ENCODE measurements at regions not wholly inside any gene's neighbourhood (a gene's known extent, or its start where the extent isn't known, plus 50 kb on each side); places are given as distances from the start of the nearest gene placed in this dataset.

DNA sequence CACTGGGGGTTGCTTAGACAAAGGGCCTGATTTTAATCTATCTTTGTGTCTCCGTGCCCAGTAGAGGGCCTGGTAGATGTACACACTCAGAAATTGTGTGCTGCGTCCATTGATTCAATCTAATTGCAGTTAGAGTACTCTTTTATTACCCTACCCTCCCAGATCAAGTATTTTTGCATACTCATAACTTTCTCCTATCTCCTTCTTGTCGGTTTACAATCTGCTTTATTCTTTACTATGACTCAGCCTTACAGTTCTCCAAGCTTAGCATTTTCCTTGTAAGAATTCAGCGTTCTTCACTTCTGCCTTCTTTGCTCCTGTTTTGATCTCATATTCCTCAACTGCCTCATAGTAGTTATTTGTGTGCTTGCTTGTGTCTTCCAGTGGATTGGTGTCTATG lies 124.5 kb upstream of the ARRDC4 start:
- Histone ChIP-seq H3K79me2 (no peaks in the 10 kb centered on the region), H3K4me3 (no peak overlapping the region), H3K4me2 (no peak overlapping the region), H3K27me3 (no peaks in the 10 kb centered on the region), H3K4me1 (ENCODE audit: insufficient read depth) (no peaks in the 10 kb centered on the region), H3K27ac (no peak overlapping the region), H3K9me3 (ENCODE audit: low read depth) (no peaks in the 10 kb centered on the region), H3K36me3 (replicated peaks; ENCODE audit: insufficient read depth, low read depth) (no peaks in the 10 kb centered on the region), H4K20me1 (ENCODE audit: insufficient read depth, poor library complexity, severe bottlenecking) (no peaks in the 10 kb centered on the region), H2AFZ (no peak overlapping the region), H3K9me2 (replicated peaks; ENCODE audit: insufficient read depth) (no peaks in the 10 kb centered on the region)
- TF ChIP-seq EZH2 (IDR thresholded peaks at IDR 0.05; ENCODE audit: borderline replicate concordance) (no peak), EZH2phosphoT487 (IDR thresholded peaks at IDR 0.05; ENCODE audit: low read depth, severe bottlenecking, unreplicated experiment) (no peak)
- TF ChIP-seq, protein P1, sequence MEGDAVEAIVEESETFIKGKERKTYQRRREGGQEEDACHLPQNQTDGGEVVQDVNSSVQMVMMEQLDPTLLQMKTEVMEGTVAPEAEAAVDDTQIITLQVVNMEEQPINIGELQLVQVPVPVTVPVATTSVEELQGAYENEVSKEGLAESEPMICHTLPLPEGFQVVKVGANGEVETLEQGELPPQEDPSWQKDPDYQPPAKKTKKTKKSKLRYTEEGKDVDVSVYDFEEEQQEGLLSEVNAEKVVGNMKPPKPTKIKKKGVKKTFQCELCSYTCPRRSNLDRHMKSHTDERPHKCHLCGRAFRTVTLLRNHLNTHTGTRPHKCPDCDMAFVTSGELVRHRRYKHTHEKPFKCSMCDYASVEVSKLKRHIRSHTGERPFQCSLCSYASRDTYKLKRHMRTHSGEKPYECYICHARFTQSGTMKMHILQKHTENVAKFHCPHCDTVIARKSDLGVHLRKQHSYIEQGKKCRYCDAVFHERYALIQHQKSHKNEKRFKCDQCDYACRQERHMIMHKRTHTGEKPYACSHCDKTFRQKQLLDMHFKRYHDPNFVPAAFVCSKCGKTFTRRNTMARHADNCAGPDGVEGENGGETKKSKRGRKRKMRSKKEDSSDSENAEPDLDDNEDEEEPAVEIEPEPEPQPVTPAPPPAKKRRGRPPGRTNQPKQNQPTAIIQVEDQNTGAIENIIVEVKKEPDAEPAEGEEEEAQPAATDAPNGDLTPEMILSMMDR (IDR thresholded peaks at IDR 0.05; ENCODE audit: poor library complexity): no peak
- no peak for DNase-seq (ENCODE audit: low spot score)
- 63% methylated on average over 4 of the region's 4 CpGs for WGBS (ENCODE audit: low lambda C conversion rate, missing lambda C conversion rate)

DNA sequence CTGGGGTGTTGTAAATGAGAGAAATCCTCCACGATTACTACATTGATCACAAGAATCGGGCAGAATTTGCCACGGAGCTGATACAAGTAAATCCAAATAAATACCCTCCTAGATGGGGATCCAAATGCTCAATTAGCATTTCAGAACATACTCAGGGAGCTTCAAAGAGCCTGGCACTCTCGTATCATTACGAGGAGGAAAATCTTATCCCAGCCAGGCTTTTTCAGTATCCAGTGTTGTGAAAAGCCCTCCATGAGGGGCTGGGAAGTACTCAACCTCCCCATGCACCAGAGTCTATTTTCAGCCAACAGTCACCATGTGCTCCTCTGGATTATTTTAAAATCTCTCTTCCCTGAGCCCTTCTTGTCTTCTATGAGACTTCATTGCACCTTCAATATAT lies 122.6 kb upstream of the ARRDC4 start:
- Histone ChIP-seq H3K9me3 (ENCODE audit: low read depth) (no peaks in the 10 kb centered on the region), H3K79me2 (no peaks in the 10 kb centered on the region), H3K36me3 (replicated peaks; ENCODE audit: insufficient read depth, low read depth) (no peaks in the 10 kb centered on the region), H3K4me1 (ENCODE audit: insufficient read depth) (no peaks in the 10 kb centered on the region), H4K20me1 (ENCODE audit: insufficient read depth, poor library complexity, severe bottlenecking) (no peaks in the 10 kb centered on the region), H3K27ac (no peak overlapping the region), H3K4me2 (no peak overlapping the region), H3K27me3 (no peaks in the 10 kb centered on the region), H3K9me2 (replicated peaks; ENCODE audit: insufficient read depth) (no peaks in the 10 kb centered on the region), H3K4me3 (no peak overlapping the region), H2AFZ (no peak overlapping the region)
- 70% methylated on average over 5 of the region's 5 CpGs for WGBS (ENCODE audit: low lambda C conversion rate, missing lambda C conversion rate)
- DNase-seq (ENCODE audit: low spot score): no peak
- no peak for TF ChIP-seq EZH2phosphoT487 (IDR thresholded peaks at IDR 0.05; ENCODE audit: low read depth, severe bottlenecking, unreplicated experiment)
- TF ChIP-seq, protein P1 (IDR thresholded peaks at IDR 0.05; ENCODE audit: poor library complexity): no peak
- TF ChIP-seq EZH2 (IDR thresholded peaks at IDR 0.05; ENCODE audit: borderline replicate concordance): no peak

DNA sequence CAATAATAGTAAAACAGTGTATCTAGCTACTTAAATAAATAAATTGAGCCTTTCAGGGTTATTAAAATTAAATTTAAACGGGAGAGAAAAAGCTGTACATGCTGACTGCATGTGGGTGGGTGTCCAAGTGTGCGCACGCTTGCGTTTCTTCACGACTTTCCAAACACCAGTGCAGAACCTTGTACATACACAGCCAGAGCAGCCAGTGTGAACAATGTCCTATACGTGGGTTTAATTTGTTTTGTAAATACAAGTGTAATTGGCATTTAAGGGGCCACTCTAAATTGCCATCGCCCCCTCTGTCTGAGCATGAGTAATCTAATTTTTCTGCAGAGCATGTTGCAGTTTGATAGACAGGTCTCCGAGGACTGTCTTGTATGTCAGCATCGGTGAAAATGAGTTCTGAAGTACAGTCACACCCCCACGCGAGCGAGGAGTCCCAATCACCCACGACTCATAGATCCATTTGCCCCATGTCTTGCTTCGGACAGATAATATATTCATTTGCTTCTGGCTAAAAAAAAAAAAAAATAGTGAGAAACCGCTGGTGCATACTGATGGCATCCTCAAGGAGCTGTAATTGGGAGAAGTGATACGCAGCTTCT lies 121.8 kb upstream of the ARRDC4 start:
- Histone ChIP-seq H3K4me1 (ENCODE audit: insufficient read depth) (no peaks in the 10 kb centered on the region), H3K36me3 (replicated peaks; ENCODE audit: insufficient read depth, low read depth) (no peaks in the 10 kb centered on the region)
- TF ChIP-seq EZH2phosphoT487 (IDR thresholded peaks at IDR 0.05; ENCODE audit: low read depth, severe bottlenecking, unreplicated experiment): no peak
- no peak for TF ChIP-seq EZH2 (IDR thresholded peaks at IDR 0.05; ENCODE audit: borderline replicate concordance)
- TF ChIP-seq, protein P1 (IDR thresholded peaks at IDR 0.05; ENCODE audit: poor library complexity): no peak

More for the DNA sequence above, 121.8 kb upstream of the ARRDC4 start:
- no peak overlapping the region for H2AFZ ChIP-seq
- no peaks in the 10 kb centered on the region for H3K9me3 ChIP-seq (ENCODE audit: low read depth)
- H3K27ac ChIP-seq: no peak overlapping the region
- DNase-seq (ENCODE audit: low spot score): no peak
- H3K79me2 ChIP-seq: no peaks in the 10 kb centered on the region
- no peaks in the 10 kb centered on the region for H3K27me3 ChIP-seq
- H3K4me3 ChIP-seq: no peak overlapping the region
- WGBS (ENCODE audit: low lambda C conversion rate, missing lambda C conversion rate): 79% methylated on average over 16 of the region's 16 CpGs
- no peaks in the 10 kb centered on the region for H3K9me2 ChIP-seq (replicated peaks; ENCODE audit: insufficient read depth)
- H4K20me1 ChIP-seq (ENCODE audit: insufficient read depth, poor library complexity, severe bottlenecking): no peaks in the 10 kb centered on the region
- H3K4me2 ChIP-seq: no peak overlapping the region
